ENCODE measurements at regions not wholly inside any gene's neighbourhood (a gene's known extent, or its start where the extent isn't known, plus 50 kb on each side); places are given as distances from the start of the nearest gene placed in this dataset.
"Not testable (repeated sequence)": the region's sequence is repeated elsewhere in the genome, so short reads cannot be mapped to it uniquely, and the experiment has no call there.

- no peak for DNase-seq (ENCODE audit: low spot score in 2 of 2)
- no peak overlapping the region for H3K4me3 ChIP-seq
- TF ChIP-seq POLR2AphosphoS5 (IDR thresholded peaks at IDR 0.05) (no peak), CTCF (IDR thresholded peaks at IDR 0.05) (no peak), POLR2A (IDR thresholded peaks at IDR 0.05) (no peak)
- H3K4me1 ChIP-seq: no peaks in the 10 kb centered on the region
- intact Hi-C loops (cut with DNase I; ENCODE audit: low total_unique reads): no loop called here
- no peak overlapping the region for H3K27ac ChIP-seq
- peaks cover 0 to 11% of the 10 kb centered on the region in 2 donors for H3K9me3 ChIP-seq
- no peaks in the 10 kb centered on the region for H3K27me3 ChIP-seq
- no peaks in the 10 kb centered on the region for H3K36me3 ChIP-seq
Measured at GRCh38 chr17:77631307-77631706, 327.2 kb upstream of the TNRC6C start.

- Histone ChIP-seq H3K36me3 (no peaks in the 10 kb centered on the region), H3K27me3 (no peaks in the 10 kb centered on the region)
- intact Hi-C loops (cut with DNase I; ENCODE audit: low total_unique reads): no loop called here
Measured at GRCh38 chr17:77632619-77633018, 325.9 kb upstream of the TNRC6C start.

GRCh38 chr17:77634710-77635109, 323.8 kb upstream of the TNRC6C start:
- Histone ChIP-seq H3K9me3 (no peaks in the 10 kb centered on the region), H3K4me1 (no peaks in the 10 kb centered on the region)

More at GRCh38 chr17:77632619-77633018, 325.9 kb upstream of the TNRC6C start:
- Histone ChIP-seq H3K4me3 (no peak overlapping the region), H3K4me1 (no peaks in the 10 kb centered on the region), H3K27ac (no peak overlapping the region), H3K9me3 (peaks cover 0 to 3% of the 10 kb centered on the region in 2 donors)
- TF ChIP-seq POLR2AphosphoS5 (IDR thresholded peaks at IDR 0.05) (no peak), CTCF (IDR thresholded peaks at IDR 0.05) (no peak), POLR2A (IDR thresholded peaks at IDR 0.05) (no peak)
- no peak for DNase-seq (ENCODE audit: low spot score in 2 of 2)

GRCh38 chr17:77635176-77635575, 323.3 kb upstream of the TNRC6C start:
- H3K4me3 ChIP-seq: no peak overlapping the region
- H3K27ac ChIP-seq: no peak overlapping the region
- H3K9me3 ChIP-seq: no peaks in the 10 kb centered on the region
- no peak for DNase-seq (ENCODE audit: low spot score in 2 of 2)
- H3K36me3 ChIP-seq: no peaks in the 10 kb centered on the region
- no peaks in the 10 kb centered on the region for H3K4me1 ChIP-seq
- TF ChIP-seq CTCF (IDR thresholded peaks at IDR 0.05): no peak
- TF ChIP-seq POLR2A (IDR thresholded peaks at IDR 0.05): no peak
- TF ChIP-seq POLR2AphosphoS5 (IDR thresholded peaks at IDR 0.05): no peak
- H3K27me3 ChIP-seq: peaks cover 0 to 6% of the 10 kb centered on the region in 2 donors
- intact Hi-C loops (cut with DNase I; ENCODE audit: low total_unique reads): no loop called here

More at GRCh38 chr17:77634710-77635109, 323.8 kb upstream of the TNRC6C start:
- Histone ChIP-seq H3K4me3 (no peak overlapping the region), H3K27me3 (peaks cover 0 to 6% of the 10 kb centered on the region in 2 donors), H3K36me3 (no peaks in the 10 kb centered on the region), H3K27ac (no peak overlapping the region)
- TF ChIP-seq POLR2AphosphoS5 (IDR thresholded peaks at IDR 0.05): no peak
- no peak for TF ChIP-seq POLR2A (IDR thresholded peaks at IDR 0.05)
- no peak for TF ChIP-seq CTCF (IDR thresholded peaks at IDR 0.05)
- no peak for DNase-seq (ENCODE audit: low spot score in 2 of 2)
- intact Hi-C loops (cut with DNase I; ENCODE audit: low total_unique reads): no loop called here

- H3K4me3 ChIP-seq; H3K4me1 ChIP-seq; H3K9me3 ChIP-seq; DNase-seq (ENCODE audit: low spot score in 2 of 2); intact Hi-C loops (cut with DNase I; ENCODE audit: low total_unique reads); H3K36me3 ChIP-seq; H3K27me3 ChIP-seq; H3K27ac ChIP-seq: not testable (repeated sequence)
Measured at GRCh38 chr17:77635785-77636184, 322.7 kb upstream of the TNRC6C start.

Data from breast epithelium (tissue), 4 donors.